Central memory CD8-positive, alpha-beta T cell (primary cell): ENCODE measurements at regions not wholly inside any gene's neighbourhood (a gene's known extent, or its start where the extent isn't known, plus 50 kb on each side); places are given as distances from the start of the nearest gene placed in this dataset.

ENCODE experiments used
- ATAC-seq: fragments of 150-1000 bp; cut with Tn5 transposase; replicated peaks from 2 replicates; pipeline ENCODE4 v1.10.0; 2022; ENCODE audit warnings: mild to moderate bottlenecking, moderate FRiP score, moderate number of reproducible peaks; ENCODE audit not compliant: poor library complexity, severe bottlenecking; ENCODE audit errors: extremely low read depth
- DNase-seq, 2 donors: peaks; one replicate each; pipeline ENCODE4 v3.0.0; 2021; ENCODE audit warnings: low spot score in 2 of 2
- H3K27ac Mint-ChIP-seq: one replicate; pipeline ENCODE4 v1.8.0; 2022; ENCODE audit warnings: low read depth, mild to moderate bottlenecking, moderate library complexity, mixed read lengths
- H3K27me3 Mint-ChIP-seq: one replicate; pipeline ENCODE4 v1.8.0; 2022; ENCODE audit warnings: mixed read lengths
- H3K36me3 Mint-ChIP-seq: one replicate; pipeline ENCODE4 v1.8.0; 2022; ENCODE audit warnings: mild to moderate bottlenecking, moderate library complexity, mixed read lengths; ENCODE audit not compliant: insufficient read depth
- H3K4me1 Mint-ChIP-seq: one replicate; pipeline ENCODE4 v1.8.0; 2022; ENCODE audit warnings: mixed read lengths
- H3K4me3 Mint-ChIP-seq: one replicate; pipeline ENCODE4 v1.8.0; 2022; ENCODE audit warnings: mild to moderate bottlenecking, moderate library complexity, mixed read lengths
- H3K9me3 Mint-ChIP-seq: one replicate; pipeline ENCODE4 v1.8.0; 2022; ENCODE audit warnings: mixed read lengths

DNA sequence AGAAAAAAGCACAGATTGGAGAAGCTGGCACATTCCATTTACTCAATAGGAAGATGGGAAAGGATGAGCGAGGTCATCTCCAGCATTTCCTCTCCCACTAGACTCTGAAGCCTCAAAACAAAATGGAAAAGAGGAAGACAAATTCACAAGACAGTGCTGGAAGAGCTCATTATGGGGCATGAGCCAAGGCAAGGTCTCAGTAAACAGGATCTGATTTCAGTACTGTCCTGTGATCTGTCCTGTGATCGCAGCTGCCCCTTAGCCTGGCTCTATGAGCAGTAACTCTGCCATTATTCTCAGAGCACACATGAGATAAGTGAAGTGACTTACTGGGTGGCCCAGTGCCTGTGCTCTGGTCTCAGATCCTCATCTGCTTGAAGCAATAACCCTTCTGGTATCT lies 68.1 kb upstream of the SLC4A11 start:
- no peak for ATAC-seq
- Mint-ChIP-seq H3K27ac (no peak overlapping the region), H3K4me3 (no peak overlapping the region), H3K27me3 (no peaks in the 10 kb centered on the region), H3K9me3 (no peaks in the 10 kb centered on the region), H3K4me1 (peaks cover 5% of the 10 kb centered on the region), H3K36me3 (peaks cover 12% of the 10 kb centered on the region)
- DNase-seq: no peak

DNA sequence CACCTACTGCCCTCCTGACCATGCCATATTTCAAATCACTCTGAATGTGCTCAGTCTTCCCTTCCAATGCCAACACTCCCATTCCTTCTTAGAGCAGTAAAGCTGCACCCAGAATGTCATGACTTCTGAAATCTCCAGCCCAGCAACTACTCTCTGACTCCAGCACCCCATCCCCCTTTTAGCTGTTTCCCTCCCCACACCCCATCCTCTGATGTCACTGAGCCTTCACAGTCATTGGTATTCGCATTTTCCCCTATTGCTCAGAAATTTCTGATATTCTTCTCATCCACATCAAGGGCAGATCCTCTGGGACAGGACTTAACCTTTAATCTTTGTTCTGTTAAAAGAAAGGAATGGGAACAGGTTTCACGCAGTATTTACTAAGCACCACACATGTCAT lies 67.1 kb upstream of the SLC4A11 start:
- Mint-ChIP-seq H3K27ac (no peak overlapping the region), H3K27me3 (no peaks in the 10 kb centered on the region), H3K4me3 (no peak overlapping the region), H3K9me3 (no peaks in the 10 kb centered on the region), H3K4me1 (peaks cover 5% of the 10 kb centered on the region), H3K36me3 (peaks cover 12% of the 10 kb centered on the region)
- DNase-seq (no peak), ATAC-seq (no peak)

DNA sequence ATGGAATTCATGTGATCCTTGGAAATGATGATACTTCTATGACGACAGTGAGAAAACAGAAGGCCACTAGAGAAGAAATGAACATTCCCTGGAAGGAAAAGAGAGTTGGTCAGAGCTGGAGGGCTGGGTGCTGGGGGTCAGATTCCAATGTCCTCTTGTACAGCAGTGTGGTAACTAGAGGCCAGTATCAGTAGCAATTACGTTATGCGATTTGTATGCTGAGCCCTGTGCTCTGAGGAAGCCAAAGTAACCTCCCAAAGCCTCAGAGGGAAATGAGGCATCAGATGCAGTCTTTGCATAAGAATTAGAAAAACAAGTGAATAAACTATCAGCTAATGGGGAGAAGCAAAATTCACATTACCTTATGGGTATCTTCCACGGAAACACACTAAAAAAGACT lies 65.5 kb upstream of the SLC4A11 start:
- no peak for ATAC-seq
- Mint-ChIP-seq H3K4me1 (peaks cover 5% of the 10 kb centered on the region), H3K27ac (peak overlapping the region; percentile 12), H3K4me3 (no peak overlapping the region), H3K27me3 (no peaks in the 10 kb centered on the region), H3K36me3 (peaks cover 12% of the 10 kb centered on the region), H3K9me3 (no peaks in the 10 kb centered on the region)
- no peak for DNase-seq

DNA sequence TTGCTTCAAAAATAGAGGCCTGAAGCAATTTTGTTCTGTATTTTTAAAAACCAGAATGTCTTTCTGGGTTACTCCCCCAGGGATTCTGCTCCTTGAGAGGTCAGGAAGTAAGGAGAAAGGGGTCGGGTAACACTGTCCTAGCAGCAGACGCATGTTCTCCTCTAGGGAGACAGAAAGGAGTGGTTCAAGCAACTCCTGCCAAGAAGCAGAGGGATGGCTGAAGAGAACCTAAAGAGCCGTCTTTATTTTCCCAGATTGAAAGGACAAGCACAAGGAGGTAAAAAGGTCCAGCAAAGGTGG lies 58.0 kb upstream of the SLC4A11 start:
- DNase-seq (no peak), ATAC-seq (no peak)
- H3K36me3 Mint-ChIP-seq: peaks cover 5% of the 10 kb centered on the region
- H3K9me3 Mint-ChIP-seq: no peaks in the 10 kb centered on the region
- no peaks in the 10 kb centered on the region for H3K4me1 Mint-ChIP-seq
- H3K27ac Mint-ChIP-seq: no peak overlapping the region
- no peak overlapping the region for H3K4me3 Mint-ChIP-seq
- no peaks in the 10 kb centered on the region for H3K27me3 Mint-ChIP-seq

DNA sequence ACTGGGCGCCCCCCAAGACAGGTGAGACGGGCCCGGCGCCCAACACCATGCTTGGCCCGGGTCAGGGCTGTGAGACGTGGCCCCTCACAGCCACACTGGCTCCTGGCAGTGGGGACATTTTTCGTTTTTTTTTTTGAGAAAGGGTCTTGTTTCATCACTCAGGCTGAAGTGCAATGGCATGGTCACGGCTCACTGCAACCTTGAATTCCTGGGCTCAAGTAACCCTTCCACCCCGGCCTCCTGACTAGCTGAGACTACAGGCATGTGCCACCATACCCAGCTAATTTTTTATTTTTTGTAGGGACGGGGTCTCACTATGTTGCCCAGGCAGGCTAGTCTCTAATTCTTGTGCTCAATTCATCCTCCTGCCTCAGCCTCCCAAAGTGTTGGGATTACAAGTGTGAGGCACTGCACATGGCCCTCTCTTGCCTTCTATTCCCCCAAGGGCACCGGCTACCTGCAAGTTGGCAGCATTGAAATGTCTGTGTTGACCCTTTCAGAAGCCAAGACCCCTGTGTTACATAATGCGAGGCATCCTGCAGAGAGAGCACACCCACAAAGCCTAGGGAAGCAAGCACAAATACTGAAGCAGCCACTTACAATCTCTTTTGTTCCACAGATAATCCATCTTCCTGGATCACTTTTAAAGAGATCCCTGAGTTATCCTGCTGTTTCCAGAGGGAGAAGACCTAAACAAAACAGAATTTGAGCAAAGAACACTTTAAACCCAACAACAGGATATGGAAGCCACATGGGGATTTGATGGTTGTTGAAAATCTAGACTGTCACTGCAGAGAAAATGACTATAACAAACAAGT lies 57.5 kb upstream of the SLC4A11 start:
- no peak for ATAC-seq
- no peak overlapping the region for H3K4me3 Mint-ChIP-seq
- H3K27ac Mint-ChIP-seq: no peak overlapping the region
- H3K9me3 Mint-ChIP-seq: no peaks in the 10 kb centered on the region
- peaks cover 6% of the 10 kb centered on the region for H3K36me3 Mint-ChIP-seq
- H3K4me1 Mint-ChIP-seq: no peaks in the 10 kb centered on the region
- H3K27me3 Mint-ChIP-seq: no peaks in the 10 kb centered on the region
- DNase-seq: no peak
